Activated CD4-positive, alpha-beta T cell treated with anti-CD3 and anti-CD28 coated beads, Interleukin-2, amount 50 U/mL, for 1 hour (primary cell): ENCODE measurements at regions not wholly inside any gene's neighbourhood (a gene's known extent, or its start where the extent isn't known, plus 50 kb on each side); places are given as distances from the start of the nearest gene placed in this dataset.
"Not testable (repeated sequence)": the region's sequence is repeated elsewhere in the genome, so short reads cannot be mapped to it uniquely, and the experiment has no call there.

Source experiments
- DNase-seq: peaks from one replicate; pipeline ENCODE4 v3.0.0-alpha.2; 2020

DNA sequence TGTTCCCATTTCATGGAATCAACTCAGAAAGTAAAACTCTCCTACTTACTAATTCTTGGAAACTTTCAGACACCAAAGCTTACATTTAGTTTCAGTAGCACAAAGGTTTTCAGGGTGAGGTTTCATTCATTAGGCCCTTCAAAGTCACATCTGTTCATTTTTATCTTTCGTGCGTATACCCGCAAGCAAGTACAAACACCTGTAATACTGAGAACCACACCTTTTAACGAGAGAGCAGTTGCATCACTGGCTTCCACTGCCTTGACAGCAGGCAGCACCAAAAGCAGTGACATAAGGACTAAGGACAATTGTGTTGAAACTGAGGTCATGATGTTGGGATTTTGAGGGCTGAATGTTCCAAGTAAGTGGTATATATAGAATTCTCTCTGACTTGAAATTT, 60.5 kb downstream of the GOLGA6L22 start:
- DNase-seq: not testable (repeated sequence)

DNA sequence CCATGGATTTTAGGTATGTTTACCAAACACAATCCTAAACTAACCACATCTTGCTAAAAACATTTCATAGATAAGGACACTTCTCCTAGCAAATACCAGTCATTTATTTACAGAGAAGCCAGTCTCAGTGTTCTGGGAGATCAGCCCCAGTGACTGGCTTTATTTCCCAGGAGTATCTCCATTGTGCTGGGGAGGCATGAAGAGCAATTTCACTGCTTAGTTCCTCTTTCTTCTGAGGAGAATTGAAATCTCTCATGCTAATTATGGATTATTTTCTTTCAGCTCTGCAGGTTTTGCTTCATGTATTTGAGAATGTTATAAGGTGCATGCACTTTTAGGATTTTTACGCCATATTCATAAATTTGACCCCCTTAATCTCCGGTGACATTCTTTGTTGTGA, 67.8 kb downstream of the GOLGA6L22 start:
- DNase-seq: not testable (repeated sequence)

DNA sequence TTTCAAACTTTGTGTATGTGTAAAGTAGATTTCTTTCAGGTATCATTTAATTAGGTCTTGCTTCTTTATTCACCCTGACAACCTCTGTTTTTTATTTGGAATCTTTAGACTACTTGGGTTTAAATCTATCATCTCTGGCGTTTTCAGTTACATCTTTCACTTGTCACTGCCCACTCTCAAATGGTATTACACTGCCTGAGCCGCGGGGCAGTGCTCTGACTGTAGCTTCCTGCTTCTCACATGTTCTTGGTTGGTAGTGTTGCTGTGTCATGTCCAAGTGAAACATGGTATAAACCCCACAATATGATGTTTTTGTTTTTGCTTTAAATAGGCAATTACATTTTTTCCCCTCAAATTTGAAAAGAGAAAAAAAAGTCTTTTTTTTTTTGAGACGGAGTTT, 68.3 kb downstream of the GOLGA6L22 start:
- DNase-seq: not testable (repeated sequence)

GRCh38 chr15:22529200-22529599, 70.5 kb downstream of the GOLGA6L22 start:
- DNase-seq: not testable (repeated sequence)

DNA sequence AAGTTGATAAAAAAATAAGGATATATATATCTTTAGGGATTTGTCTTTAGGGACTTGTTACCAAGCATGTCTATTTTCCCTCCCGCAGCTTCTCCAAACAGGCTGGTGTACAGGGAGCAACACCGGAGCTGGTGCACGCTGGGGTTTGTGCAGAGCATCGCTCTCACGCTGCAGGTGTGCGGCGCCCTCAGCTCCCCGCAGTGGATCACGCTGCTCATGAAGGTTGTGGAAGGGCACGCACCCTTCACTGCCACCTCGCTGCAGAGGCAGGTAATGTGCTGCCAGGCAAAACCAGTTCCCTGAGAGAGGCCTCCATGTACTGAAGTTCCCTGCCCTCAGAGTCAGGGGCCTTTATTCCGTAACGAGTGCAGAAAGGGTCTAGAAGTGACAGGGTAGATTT, 101.0 kb downstream of the GOLGA6L22 start:
- not testable (repeated sequence) for DNase-seq

GRCh38 chr15:22561716-22562115, 103.0 kb downstream of the GOLGA6L22 start:
- DNase-seq: not testable (repeated sequence)

GRCh38 chr15:22566510-22566909, 107.8 kb downstream of the GOLGA6L22 start:
- DNase-seq: not testable (repeated sequence)

DNA sequence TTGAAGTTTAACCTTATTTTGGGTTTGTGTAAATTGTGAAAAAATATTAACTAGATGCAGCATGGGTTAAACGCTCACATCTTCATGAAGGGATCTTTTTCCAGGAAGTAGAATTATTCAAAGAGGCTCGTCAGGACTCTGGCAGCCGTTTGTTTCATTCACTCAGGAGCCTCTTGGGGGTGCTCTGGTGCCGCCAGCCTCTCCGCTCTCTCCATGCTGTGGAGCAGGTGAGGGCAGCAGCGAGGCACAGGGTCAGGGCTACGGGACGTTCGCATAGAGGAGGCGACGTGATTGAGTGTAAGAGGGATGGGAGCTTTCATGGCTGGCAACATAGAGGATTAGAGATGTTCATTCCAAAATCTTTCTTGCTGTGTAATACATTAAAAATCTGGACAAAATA, 110.8 kb downstream of the GOLGA6L22 start:
- DNase-seq: not testable (repeated sequence)

- not testable (repeated sequence) for DNase-seq
Measured at GRCh38 chr15:22572152-22572735, 113.5 kb downstream of the GOLGA6L22 start.

- not testable (repeated sequence) for DNase-seq
Measured at GRCh38 chr15:22572792-22573191, 114.1 kb downstream of the GOLGA6L22 start.

DNA sequence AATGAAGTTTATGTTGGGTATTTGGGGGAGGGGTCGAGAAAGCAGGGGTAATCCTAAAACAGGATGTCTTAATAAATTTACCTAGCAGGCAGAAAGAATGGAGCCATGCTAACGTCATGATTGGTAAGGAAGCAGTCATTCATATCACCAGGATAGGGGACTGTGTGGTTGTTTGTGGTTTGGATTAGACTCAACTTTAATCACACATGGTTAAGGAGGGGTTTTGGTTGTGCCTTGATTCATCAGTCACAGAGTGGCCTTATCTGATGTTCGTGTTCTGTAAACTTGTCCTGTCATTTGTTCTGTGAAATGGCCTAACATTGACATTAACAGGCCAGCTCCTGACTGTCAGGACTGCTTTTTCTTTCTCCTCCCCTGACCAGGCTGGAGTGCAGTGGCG, 119.1 kb downstream of the GOLGA6L22 start:
- DNase-seq: not testable (repeated sequence)

DNA sequence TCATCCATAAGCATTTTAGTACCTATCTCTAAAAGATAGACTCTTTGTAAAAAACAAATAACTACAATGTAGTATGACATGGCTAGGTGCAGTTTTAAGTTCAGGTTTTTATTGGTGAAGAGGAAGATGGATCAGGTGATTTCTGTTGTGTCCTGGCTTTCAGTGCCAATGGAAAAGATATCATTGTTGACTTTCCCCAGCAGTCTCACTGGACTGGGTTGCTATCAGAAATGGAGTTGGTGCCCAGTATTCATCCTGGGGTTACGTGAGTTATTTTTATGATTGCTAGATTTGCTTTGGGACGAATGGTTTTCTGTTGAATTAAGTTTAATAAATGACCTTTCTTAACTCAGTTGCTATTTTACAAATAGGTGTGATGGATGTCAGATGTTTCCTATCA, 120.5 kb downstream of the GOLGA6L22 start:
- DNase-seq: not testable (repeated sequence)

GRCh38 chr15:22587391-22587790, 128.7 kb downstream of the GOLGA6L22 start:
- DNase-seq: not testable (repeated sequence)

DNA sequence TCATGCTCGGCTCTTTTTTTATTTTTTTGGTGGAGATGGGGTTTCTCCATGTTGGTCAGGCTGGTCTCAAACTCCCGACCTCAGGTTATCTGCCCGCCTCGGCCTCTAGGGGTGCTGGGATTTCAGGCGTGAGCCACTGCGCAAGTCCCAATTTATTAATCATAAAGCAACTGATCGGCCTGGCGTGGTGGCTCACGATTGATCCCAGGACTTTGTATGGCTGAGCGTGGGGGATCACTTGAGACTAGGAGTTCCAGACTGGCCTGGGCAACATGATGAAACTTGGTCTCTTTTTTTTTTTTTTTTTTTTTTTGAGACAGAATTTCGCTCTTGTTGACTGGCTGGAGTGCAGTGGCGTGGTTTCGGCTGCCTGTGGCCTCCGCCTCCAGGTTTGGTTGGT, 139.8 kb downstream of the GOLGA6L22 start:
- not testable (repeated sequence) for DNase-seq

DNA sequence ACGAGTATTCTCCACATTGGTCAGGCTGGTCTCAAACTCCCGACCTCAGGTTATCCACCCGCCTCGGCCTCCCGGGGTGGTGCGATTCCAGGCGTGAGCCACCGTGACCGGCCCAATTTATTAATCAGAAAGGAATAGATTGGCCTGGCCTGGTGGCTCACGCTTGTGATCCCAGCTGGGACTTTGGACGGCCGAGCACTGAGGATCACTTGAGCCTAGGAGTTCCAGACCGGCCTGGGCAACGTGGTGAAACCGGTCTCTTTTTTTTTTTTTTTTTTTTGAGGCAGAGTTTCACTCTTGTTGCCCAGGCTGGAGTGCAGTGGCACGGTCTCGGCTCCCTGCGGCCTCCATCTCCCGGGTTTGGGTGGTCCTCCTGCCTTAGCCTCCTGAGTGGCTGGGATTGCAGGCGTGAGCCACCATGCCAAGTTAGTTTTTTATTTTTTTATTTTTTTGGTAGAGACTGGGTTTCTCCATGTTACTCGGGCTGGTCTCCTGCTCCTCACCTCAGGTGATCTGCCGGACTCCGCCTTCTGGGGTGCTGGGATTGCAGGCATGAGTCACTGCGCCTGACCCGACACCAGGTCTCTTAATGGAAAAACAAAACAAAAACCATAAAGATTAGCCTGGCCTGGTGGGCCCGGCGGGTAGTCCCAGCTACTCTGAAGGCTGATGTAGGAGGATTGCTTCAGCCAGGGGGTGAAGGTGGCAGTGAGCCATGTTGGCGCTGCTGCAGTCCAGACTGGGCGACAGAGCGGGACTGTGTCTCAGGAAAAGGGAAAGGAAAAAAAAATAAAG, 141.0 kb downstream of the GOLGA6L22 start:
- not testable (repeated sequence) for DNase-seq

- not testable (repeated sequence) for DNase-seq
Measured at GRCh38 chr15:22616976-22617375, 158.3 kb downstream of the GOLGA6L22 start.

DNA sequence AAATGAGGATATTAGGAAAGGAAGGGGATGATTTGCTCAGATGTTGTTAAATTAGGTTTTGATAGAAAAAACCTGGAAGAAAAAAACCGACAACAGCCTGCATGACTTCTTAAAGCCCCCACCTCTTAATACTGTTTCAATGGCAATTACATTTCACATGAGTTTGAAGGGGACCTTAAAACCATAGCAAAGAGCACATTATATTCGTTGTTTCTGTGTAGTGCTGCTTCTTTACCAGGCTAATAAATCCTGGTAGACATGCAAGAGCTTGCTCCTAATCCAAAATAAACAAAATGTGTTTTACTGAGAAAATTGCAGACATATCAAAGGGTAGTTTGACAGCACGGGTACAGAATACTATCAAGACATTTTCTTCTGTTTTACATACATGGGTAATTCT, 154.7 kb upstream of the NIPA1 start:
- DNase-seq: not testable (repeated sequence)

DNA sequence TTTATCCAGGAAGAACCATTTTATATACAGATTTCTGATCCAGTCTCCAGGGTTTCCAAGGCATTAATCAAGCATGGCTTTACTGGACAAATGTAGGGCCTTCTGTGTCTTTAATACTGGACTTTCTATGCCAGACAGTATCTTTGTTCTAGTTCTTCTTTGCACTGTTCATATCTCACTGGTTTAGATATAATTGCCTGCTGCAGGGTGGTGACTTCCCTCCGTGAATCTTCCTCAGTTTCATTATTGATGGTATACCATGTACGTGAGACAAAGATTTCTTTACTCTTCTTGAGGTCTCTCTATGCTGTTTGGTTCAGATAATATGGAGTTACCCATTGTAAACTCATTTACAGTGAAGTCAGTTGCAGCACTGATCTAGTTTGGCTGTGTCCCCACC, 146.5 kb upstream of the NIPA1 start:
- DNase-seq: not testable (repeated sequence)

DNA sequence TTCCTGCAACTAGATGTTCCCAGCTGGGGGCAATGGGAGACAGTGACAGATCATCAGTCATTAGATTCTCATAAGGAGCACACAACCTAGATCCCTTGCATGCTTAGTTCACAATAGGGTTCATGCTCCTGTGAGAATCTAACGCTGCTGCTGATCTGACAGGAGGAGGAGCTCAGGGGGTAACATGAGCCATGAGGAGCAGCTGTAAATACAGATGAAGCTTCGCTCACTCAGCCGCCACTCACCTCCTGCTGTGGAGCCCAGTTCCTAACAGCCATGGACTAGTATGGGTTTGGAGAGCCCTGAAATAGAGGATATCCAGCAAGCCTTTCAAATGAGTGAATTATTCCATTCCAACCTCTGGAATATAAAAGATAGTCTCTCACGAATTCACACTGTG, 137.0 kb upstream of the NIPA1 start:
- not testable (repeated sequence) for DNase-seq

GRCh38 chr15:22651179-22651578, 135.3 kb upstream of the NIPA1 start:
- DNase-seq: not testable (repeated sequence)

- peak; percentile 24 for DNase-seq
Measured at GRCh38 chr15:22664294-22665058, 122.0 kb upstream of the NIPA1 start.

GRCh38 chr15:22665059-22665702, 121.3 kb upstream of the NIPA1 start:
- peak; percentile 1 for DNase-seq

DNA sequence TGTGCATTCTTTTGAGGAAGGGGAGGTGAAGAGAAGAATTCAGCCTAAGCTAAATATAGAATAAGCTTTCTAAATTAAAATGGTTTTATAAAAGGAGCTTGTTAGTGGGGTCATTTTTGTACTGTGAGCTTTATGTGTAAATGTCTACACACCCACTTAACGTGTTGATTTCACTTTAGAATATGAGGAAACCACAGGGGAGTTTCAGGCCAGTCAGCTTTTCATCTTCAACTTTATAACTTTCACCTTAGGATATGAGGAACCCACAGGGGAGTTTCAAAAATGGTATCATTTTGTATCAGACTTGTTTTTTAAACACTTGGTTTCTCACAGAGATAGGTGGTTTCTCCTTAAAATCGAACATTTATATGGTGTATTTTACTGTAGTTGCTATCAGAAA, 120.7 kb upstream of the NIPA1 start:
- DNase-seq: not testable (repeated sequence)
